GM10248 (cell line): ENCODE measurements at regions not wholly inside any gene's neighbourhood (a gene's known extent, or its start where the extent isn't known, plus 50 kb on each side); places are given as distances from the start of the nearest gene placed in this dataset.

Experiments used
- CTCF ChIA-PET: fragments of 300-600 bp; sonication (Branson Sonifier 250); formaldehyde crosslinking; extraction: SDS; loops from one replicate; lab custom pipeline; 2021; ENCODE audit warnings: antibody characterized with exemption; lab: Yijun Ruan, JAX
- POLR2A ChIA-PET: fragments of 350-650 bp; sonication (Branson Sonifier 250); formaldehyde crosslinking; extraction: SDS; loops from one replicate; lab custom pipeline; 2020; ENCODE audit warnings: antibody characterized with exemption; lab: Yijun Ruan, JAX
- DNase-seq: peaks from one replicate; pipeline ENCODE4 v3.0.0; 2012; ENCODE audit errors: extremely low spot score
- CTCF ChIP-seq: IDR thresholded peaks from 2 replicates; pipeline ENCODE4 v1.5.1; 2012; ENCODE audit warnings: mild to moderate bottlenecking, low read depth; ENCODE audit errors: extremely low read depth, missing control alignments, control extremely low read depth

GRCh38 chr6:79783670-79784394, 152.7 kb downstream of the SH3BGRL2 start:
- TF ChIP-seq CTCF = no peak
- POLR2A ChIA-PET = no interaction called here
- CTCF ChIA-PET = interaction anchor here (1.2 to 1.9 kb wide), 2 partner anchors 16 to 31 kb away, joined by 3 to 5 read pairs; no protein-coding TSS in a partner anchor
- DNase-seq = no peak

GRCh38 chr6:79782792-79783580, 151.9 kb downstream of the SH3BGRL2 start:
- TF ChIP-seq CTCF = no peak
- ChIA-PET CTCF (interaction anchor here (1.2 to 1.9 kb wide), 3 partner anchors 8 to 212 kb away, joined by 3 to 5 read pairs (median 3); no protein-coding TSS in a partner anchor), POLR2A (no interaction called here)
- DNase-seq = no peak

GRCh38 chr6:79781916-79782315, 150.8 kb downstream of the SH3BGRL2 start:
- ChIA-PET CTCF (interaction anchor here (1.2 to 7.1 kb wide), 3 partner anchors 9 to 211 kb away, joined by 3 to 33 read pairs (median 3); no protein-coding TSS in a partner anchor), POLR2A (no interaction called here)

DNA sequence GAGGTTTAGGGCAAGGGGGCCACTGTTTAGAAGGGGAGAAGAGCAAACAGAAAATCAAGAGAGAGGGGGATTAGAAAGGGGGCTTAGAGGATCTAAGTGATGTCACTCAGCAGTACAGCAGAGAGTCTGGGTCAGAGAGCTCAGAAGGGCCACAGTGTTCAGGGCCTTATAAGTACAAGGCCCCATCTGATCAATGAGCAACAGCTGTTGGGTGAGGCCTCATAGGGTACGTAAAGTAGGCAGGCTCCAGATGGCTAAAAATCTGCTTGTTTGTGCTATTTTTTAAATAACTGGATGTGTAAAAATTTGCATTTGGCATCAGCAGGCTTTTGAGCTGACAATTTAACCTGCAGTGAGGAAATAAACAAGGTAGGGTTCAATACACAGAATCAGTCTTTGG, 149.8 kb downstream of the SH3BGRL2 start:
- no peak for DNase-seq
- POLR2A ChIA-PET = no interaction called here
- TF ChIP-seq CTCF = no peak
- CTCF ChIA-PET = interaction anchor here (2.0 to 7.1 kb wide), 2 partner anchors 8 to 88 kb away, joined by 4 to 33 read pairs; no protein-coding TSS in a partner anchor

More at GRCh38 chr6:79781916-79782315, 150.8 kb downstream of the SH3BGRL2 start:
- no peak for DNase-seq
- TF ChIP-seq CTCF = no peak

- DNase-seq = no peak
- ChIA-PET POLR2A (no interaction called here), CTCF (interaction anchor here (0.6 to 7.1 kb wide), 13 partner anchors 8 to 240 kb away, joined by 3 to 33 read pairs (median 4); no protein-coding TSS in a partner anchor)
- no peak for TF ChIP-seq CTCF
Measured at GRCh38 chr6:79778816-79779215, 147.7 kb downstream of the SH3BGRL2 start.
